BLaER1 (cell line): ENCODE measurements at regions not wholly inside any gene's neighbourhood (a gene's known extent, or its start where the extent isn't known, plus 50 kb on each side); places are given as distances from the start of the nearest gene placed in this dataset.

ENCODE experiments used
- H3K27ac ChIP-seq: shearing (Covaris generic); formaldehyde crosslinking; 2 replicates; pipeline ENCODE4 v1.8.1; 2022
- H3K27me3 ChIP-seq: shearing (Covaris generic); formaldehyde crosslinking; 2 replicates; pipeline ENCODE4 v1.8.1; 2022
- H3K36me3 ChIP-seq: shearing (Covaris generic); formaldehyde crosslinking; 2 replicates; pipeline ENCODE4 v1.8.1; 2022
- H3K4me1 ChIP-seq: shearing (Covaris generic); formaldehyde crosslinking; 2 replicates; pipeline ENCODE4 v1.8.1; 2022
- H3K4me2 ChIP-seq: shearing (Covaris generic); formaldehyde crosslinking; 2 replicates; pipeline ENCODE4 v1.8.1; 2022
- H3K4me3 ChIP-seq: shearing (Covaris generic); formaldehyde crosslinking; 2 replicates; pipeline ENCODE4 v1.8.1; 2022
- H3K9ac ChIP-seq: shearing (Covaris generic); formaldehyde crosslinking; 2 replicates; pipeline ENCODE4 v1.8.1; 2022
- H3K9me3 ChIP-seq: shearing (Covaris generic); formaldehyde crosslinking; 2 replicates; pipeline ENCODE4 v1.8.1; 2022
- H4K20me1 ChIP-seq: shearing (Covaris generic); formaldehyde crosslinking; 2 replicates; pipeline ENCODE4 v1.8.1; 2022
- Cebpa-rat ChIP-seq: shearing (Covaris generic); IDR thresholded peaks from 2 replicates; pipeline ENCODE4 v1.8.1; 2022

DNA sequence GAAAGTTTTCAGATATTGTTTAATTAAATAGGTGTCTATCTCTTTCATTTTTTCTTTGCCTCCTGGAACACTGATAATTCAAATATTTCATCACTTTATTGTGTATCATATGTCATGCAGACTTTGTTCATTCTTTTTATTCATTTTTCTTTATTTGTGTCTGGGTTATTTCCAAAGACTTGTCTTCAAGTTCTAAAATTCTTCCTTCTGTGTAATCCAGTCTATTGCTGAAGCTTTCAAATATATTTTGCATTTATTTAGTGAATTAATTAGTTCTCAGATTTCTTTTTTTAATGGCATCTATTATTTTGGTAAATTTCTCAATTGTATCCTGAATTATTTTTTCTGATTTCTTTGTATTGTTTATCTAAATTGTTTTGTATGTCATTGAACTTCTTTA, 70.1 kb downstream of the ZNF330 start:
- no peaks in the 10 kb centered on the region for H3K36me3 ChIP-seq
- no peak for TF ChIP-seq Cebpa-rat
- H3K9me3 ChIP-seq, result peaks cover 4% of the 10 kb centered on the region; the same call in 1 of the 2 replicates
- H3K4me1 ChIP-seq, result no peaks in the 10 kb centered on the region
- no peak overlapping the region for H3K27ac ChIP-seq
- no peak overlapping the region for H3K4me2 ChIP-seq
- H3K4me3 ChIP-seq, result no peak overlapping the region
- H4K20me1 ChIP-seq, result no peaks in the 10 kb centered on the region
- no peak overlapping the region for H3K9ac ChIP-seq
- no peaks in the 10 kb centered on the region for H3K27me3 ChIP-seq

DNA sequence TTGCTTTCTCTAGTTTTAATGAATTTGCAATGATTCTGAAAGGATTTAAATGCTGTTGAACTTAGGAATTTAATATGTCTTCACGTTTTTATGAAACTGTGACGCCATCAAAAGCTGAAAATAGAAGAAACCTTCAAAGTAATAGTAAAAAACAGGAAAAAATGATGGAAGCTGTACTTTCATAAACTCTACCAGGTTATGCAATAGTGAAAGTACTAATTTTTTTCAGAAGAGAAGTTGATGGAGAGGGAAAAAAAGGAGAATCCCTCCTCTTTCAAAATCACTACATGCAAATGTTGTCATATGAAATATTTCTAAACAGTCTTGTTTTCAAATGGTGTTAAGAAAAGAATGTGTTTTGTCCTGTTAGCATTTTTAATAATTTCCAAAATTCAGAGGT, 73.6 kb downstream of the ZNF330 start:
- no peak for TF ChIP-seq Cebpa-rat
- H3K4me1 ChIP-seq, result no peaks in the 10 kb centered on the region

DNA sequence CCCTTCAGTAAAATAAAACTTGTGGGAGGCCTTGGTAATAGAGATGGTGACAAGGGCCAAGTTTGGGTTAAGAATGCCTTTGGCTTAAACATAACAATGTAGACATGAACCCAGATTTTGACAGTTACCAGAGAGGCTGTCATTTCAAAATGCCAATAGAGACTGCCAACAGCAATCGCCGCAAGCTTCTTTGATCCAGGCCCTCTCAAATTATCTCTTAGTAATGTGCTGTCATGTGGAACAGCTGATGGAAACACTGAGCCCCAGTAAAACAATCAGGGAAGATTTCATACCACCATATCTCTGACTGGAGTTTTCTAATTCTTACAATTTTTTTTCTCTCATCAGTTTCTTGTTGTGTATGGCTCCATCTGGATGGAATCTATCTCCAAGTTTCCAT, 80.5 kb downstream of the ZNF330 start:
- TF ChIP-seq Cebpa-rat, result no peak
- no peak overlapping the region for H3K4me3 ChIP-seq
- no peaks in the 10 kb centered on the region for H3K27me3 ChIP-seq
- H3K27ac ChIP-seq, result no peak overlapping the region
- H3K4me1 ChIP-seq, result peaks cover 2% of the 10 kb centered on the region
- no peaks in the 10 kb centered on the region for H4K20me1 ChIP-seq
- no peak overlapping the region for H3K9ac ChIP-seq
- H3K4me2 ChIP-seq, result no peak overlapping the region
- no peaks in the 10 kb centered on the region for H3K36me3 ChIP-seq
- H3K9me3 ChIP-seq, result no peaks in the 10 kb centered on the region

More for the DNA sequence above, 73.6 kb downstream of the ZNF330 start:
- H4K20me1 ChIP-seq, result no peaks in the 10 kb centered on the region
- no peak overlapping the region for H3K4me3 ChIP-seq
- H3K9me3 ChIP-seq, result peaks cover 4% of the 10 kb centered on the region; the same call in 1 of the 2 replicates
- no peaks in the 10 kb centered on the region for H3K36me3 ChIP-seq
- H3K27me3 ChIP-seq, result no peaks in the 10 kb centered on the region
- no peak overlapping the region for H3K9ac ChIP-seq
- H3K4me2 ChIP-seq, result no peak overlapping the region
- H3K27ac ChIP-seq, result no peak overlapping the region

DNA sequence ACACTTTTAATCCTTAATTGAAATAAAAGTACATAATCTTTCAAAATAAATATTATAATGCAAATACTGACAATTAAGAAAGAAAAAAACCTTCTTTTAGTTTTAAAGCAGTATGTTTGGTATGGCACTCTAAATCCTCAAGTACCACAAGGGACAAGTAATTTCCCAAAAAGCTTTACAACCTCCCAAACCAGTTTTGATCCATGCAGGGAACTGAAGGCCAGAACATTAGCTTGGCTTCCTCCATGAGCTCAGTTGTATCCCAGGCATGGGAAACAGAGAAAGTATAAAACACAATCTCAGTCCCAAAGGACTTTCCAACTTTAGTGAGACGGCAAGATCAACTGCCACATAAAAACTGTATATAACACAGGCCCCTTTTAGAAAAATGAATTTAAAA, 82.2 kb downstream of the ZNF330 start:
- Histone ChIP-seq H3K4me3 (no peak overlapping the region), H3K4me1 (peaks cover 17% of the 10 kb centered on the region), H4K20me1 (no peaks in the 10 kb centered on the region), H3K4me2 (no peak overlapping the region), H3K36me3 (no peaks in the 10 kb centered on the region), H3K27ac (no peak overlapping the region), H3K9ac (no peak overlapping the region), H3K9me3 (no peaks in the 10 kb centered on the region), H3K27me3 (no peaks in the 10 kb centered on the region)
- no peak for TF ChIP-seq Cebpa-rat

DNA sequence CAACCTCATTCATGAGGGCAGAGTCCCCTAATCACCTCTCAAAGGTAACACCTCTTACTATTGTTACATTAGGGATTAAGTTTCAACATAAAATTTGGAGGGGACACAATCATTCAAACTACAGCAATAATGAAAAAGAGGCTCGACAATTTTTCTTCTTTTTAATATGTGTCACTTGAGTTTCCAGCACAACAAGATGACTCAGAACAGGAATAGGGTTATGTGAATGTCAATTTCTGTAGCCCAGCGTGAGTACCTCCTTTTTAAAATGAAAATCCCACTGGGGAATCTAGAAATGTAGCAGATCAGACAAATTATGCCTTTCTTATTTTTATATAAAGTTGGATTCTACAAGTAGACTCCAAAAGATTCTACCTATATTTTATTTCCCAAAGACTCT, 83.7 kb downstream of the ZNF330 start:
- H3K4me1 ChIP-seq, result peaks cover 18% of the 10 kb centered on the region
- no peaks in the 10 kb centered on the region for H3K36me3 ChIP-seq
- H4K20me1 ChIP-seq, result no peaks in the 10 kb centered on the region
- no peak overlapping the region for H3K9ac ChIP-seq
- no peak overlapping the region for H3K4me2 ChIP-seq
- H3K9me3 ChIP-seq, result no peaks in the 10 kb centered on the region
- H3K4me3 ChIP-seq, result no peak overlapping the region
- H3K27me3 ChIP-seq, result no peaks in the 10 kb centered on the region
- no peak for TF ChIP-seq Cebpa-rat
- H3K27ac ChIP-seq, result no peak overlapping the region

DNA sequence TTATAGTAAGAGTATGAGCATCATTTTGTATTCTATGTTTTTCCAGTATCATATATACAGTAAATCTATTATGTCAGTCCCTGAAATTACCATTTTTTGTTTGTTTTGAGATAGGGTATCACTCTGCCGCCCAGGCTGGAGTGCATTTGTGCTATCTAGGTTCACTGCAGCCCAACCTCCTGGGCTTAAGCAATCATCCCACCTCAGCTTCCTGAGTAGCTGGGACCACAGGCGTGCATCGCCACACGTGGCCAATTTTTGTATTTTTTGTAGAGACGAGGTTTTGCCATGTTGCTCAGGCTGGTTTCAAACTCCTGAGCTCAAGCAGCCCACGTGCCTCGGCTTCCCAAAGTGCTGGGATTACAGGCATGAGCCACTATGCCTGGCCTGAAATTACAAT, 85.6 kb downstream of the ZNF330 start:
- Histone ChIP-seq H3K27ac (no peak overlapping the region), H3K4me1 (peaks cover 18% of the 10 kb centered on the region), H3K9ac (no peak overlapping the region), H3K4me3 (no peak overlapping the region), H3K4me2 (peak overlapping the region; percentile 18; the same call in 1 of the 2 replicates), H3K27me3 (no peaks in the 10 kb centered on the region), H3K9me3 (no peaks in the 10 kb centered on the region), H3K36me3 (no peaks in the 10 kb centered on the region), H4K20me1 (no peaks in the 10 kb centered on the region)
- no peak for TF ChIP-seq Cebpa-rat

DNA sequence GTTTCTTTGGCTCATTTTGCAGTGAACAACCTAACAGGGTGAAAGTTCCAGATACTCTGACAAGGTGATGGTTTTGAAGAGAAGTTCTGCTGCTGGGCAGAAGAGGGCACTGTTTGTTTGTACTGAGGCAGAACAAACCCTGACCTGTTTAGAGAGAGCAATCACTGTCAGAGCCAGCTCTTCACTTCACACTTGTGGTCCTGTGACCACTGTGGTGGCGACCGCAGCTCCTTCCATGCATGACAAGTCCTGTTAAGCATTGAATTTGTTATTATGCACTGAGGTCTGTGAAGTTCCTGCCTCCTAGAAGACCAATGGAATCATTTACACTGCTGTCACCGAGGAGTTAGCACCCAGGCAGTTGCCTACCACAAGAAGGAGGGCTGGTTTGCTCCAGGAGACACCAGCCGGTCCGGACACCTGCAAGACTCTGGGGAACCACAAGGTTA, 86.6 kb downstream of the ZNF330 start:
- H3K4me1 ChIP-seq, result peaks cover 18% of the 10 kb centered on the region
- TF ChIP-seq Cebpa-rat, result no peak
- no peak overlapping the region for H3K9ac ChIP-seq
- no peak overlapping the region for H3K4me3 ChIP-seq
- no peaks in the 10 kb centered on the region for H3K36me3 ChIP-seq
- no peaks in the 10 kb centered on the region for H3K27me3 ChIP-seq
- H3K4me2 ChIP-seq, result peak overlapping the region; percentile 49
- no peaks in the 10 kb centered on the region for H3K9me3 ChIP-seq
- no peaks in the 10 kb centered on the region for H4K20me1 ChIP-seq
- H3K27ac ChIP-seq, result no peak overlapping the region

DNA sequence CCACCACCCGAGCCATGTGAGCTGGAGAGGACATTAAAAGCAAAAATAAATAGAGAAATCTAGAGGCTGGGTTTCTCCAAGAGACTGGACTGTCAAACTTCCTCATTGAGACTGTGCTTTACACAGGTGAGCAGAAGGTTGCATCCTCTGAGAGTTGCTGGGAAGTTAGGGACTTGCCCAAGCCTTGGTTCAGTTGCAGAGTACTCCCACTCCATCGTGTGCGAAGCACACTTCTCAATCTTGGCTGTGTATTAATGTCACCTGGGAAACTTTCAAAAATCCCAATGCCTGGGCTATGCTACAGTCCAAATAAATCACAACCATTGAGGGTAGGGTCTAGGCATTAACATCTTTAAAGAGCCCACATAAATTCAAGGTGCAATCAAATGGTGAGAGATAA, 89.2 kb downstream of the ZNF330 start:
- H3K4me2 ChIP-seq, result no peak overlapping the region
- no peak overlapping the region for H3K4me3 ChIP-seq

DNA sequence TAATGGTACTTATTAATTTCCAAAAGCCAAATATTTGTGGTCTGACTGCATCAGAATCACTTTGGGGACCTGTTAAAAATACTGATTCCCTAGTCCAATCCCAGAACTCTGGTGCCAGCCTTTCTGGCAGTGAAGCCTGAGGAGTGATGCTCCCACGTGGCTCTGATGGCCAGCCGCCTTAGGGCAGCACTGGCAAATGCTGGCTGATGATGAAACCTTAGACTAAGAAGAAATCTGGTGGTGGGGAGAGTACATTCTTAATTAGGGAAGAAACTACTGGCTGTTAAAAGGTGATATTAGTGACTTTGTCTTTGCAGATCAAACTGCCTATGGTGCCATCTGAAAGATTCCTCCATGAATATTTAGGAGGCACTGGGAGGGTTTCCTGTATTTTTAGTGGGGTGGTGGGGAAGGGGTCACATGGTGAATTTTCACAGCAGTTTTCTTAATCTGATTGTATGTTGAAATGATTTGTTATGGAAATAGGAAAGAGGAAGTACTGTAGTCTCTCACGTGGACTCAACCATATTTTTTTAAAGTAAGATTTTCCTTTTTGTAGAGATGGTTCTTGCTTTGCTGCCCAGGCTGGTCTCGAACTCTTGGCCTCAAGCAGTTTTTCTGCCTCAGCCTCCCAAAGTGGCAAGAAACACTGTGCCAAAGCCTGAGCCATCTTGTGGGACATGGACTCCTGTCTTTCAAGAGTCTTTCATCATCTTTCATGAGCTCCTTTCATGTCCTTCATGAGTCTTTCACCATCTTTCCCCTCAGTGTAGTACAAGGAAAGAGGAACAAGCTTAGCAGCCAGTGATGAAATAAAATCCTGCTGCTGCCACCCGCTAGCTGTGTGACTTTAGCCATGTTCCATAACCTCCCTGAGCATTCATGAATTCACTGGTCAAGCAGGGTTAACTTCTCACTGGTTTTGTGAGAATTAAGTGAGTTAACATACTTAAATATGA, 90.8 kb downstream of the ZNF330 start:
- H3K36me3 ChIP-seq, result no peaks in the 10 kb centered on the region
- no peak overlapping the region for H3K9ac ChIP-seq
- H3K9me3 ChIP-seq, result no peaks in the 10 kb centered on the region
- no peaks in the 10 kb centered on the region for H4K20me1 ChIP-seq
- no peak overlapping the region for H3K27ac ChIP-seq
- no peak for TF ChIP-seq Cebpa-rat
- H3K4me1 ChIP-seq, result peaks cover 13% of the 10 kb centered on the region
- no peak overlapping the region for H3K4me3 ChIP-seq
- no peaks in the 10 kb centered on the region for H3K27me3 ChIP-seq
- H3K4me2 ChIP-seq, result no peak overlapping the region

More for the DNA sequence above, 89.2 kb downstream of the ZNF330 start:
- no peaks in the 10 kb centered on the region for H3K9me3 ChIP-seq
- H3K4me1 ChIP-seq, result peaks cover 18% of the 10 kb centered on the region
- no peaks in the 10 kb centered on the region for H3K36me3 ChIP-seq
- no peaks in the 10 kb centered on the region for H3K27me3 ChIP-seq
- H3K9ac ChIP-seq, result no peak overlapping the region
- TF ChIP-seq Cebpa-rat, result no peak
- H4K20me1 ChIP-seq, result no peaks in the 10 kb centered on the region
- no peak overlapping the region for H3K27ac ChIP-seq

DNA sequence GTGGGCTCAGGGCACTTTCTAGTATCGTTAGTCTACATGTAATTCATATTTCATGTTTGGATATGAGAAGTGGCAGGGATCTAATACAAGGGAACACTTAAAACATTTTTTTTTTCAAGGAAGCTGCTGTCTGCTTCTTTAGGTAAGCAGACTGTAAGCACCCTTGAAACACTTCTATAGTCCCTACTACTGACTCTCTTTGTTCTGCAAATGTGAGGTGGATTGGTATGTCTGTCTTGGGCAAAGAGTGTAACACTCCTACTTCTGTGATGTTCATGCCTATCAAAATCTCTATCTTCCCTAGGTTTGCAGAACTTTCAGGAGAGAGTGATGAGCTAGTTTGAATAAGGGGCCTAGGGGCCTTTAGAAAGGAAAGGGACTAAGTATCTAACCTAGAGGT, 93.9 kb downstream of the ZNF330 start:
- Histone ChIP-seq H3K4me2 (no peak overlapping the region), H4K20me1 (no peaks in the 10 kb centered on the region), H3K27ac (no peak overlapping the region), H3K4me1 (no peaks in the 10 kb centered on the region), H3K4me3 (no peak overlapping the region), H3K9ac (no peak overlapping the region), H3K27me3 (no peaks in the 10 kb centered on the region), H3K9me3 (no peaks in the 10 kb centered on the region), H3K36me3 (no peaks in the 10 kb centered on the region)
- no peak for TF ChIP-seq Cebpa-rat
